ENCODE measurements at regions not wholly inside any gene's neighbourhood (a gene's known extent, or its start where the extent isn't known, plus 50 kb on each side); places are given as distances from the start of the nearest gene placed in this dataset.
A peak's percentile ranks its signal among the peaks of the same experiment; 100 is the strongest.

DNA sequence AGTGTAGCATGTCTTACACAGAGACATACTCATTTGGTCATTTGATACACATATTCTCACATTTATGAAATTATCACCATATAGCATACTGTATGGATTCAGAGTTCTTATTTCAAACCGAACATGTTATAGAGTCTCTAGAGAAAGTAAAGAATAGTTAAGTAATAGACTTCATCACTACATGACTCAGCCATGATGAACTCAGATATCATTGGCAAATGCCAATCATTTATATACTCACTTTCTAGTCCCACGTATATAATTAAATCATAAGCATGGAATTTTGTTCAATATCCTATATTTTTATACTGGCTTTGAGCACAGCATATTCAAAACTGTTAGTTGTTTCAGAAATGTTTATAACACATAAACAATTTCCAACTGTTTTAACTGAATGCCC, 749.9 kb downstream of the HACE1 start:
- Mint-ChIP-seq H3K36me3 (no peaks in the 10 kb centered on the region), H3K27ac (no peak overlapping the region), H3K4me1 (no peaks in the 10 kb centered on the region), H3K27me3 (no peaks in the 10 kb centered on the region), H3K9me3 (peaks cover 0 to 3% (median 3%) of the 10 kb centered on the region in 3 donors), H3K4me3 (no peak overlapping the region)

DNA sequence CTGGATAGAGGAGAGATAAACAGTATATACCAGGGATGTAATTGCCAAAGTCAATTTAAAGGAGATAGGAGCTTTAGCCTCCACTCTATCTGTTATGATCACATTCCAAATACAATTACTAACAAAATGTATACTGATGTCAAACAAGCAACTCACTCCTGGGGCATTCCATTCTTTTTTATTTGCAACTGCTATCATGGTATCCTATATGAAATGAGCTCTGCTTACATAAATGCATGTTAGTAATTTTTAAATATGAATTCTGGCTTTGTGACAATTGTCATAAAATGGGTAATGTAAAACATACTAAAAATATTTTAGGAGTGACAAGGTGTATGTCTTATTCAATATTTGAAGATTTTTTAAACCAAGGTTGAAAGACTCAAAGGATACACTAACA, 751.1 kb downstream of the HACE1 start:
- H3K27ac Mint-ChIP-seq: no peak overlapping the region
- no peaks in the 10 kb centered on the region for H3K36me3 Mint-ChIP-seq
- no peak overlapping the region for H3K4me3 Mint-ChIP-seq
- H3K9me3 Mint-ChIP-seq: peaks cover 0 to 3% (median 3%) of the 10 kb centered on the region in 3 donors
- H3K4me1 Mint-ChIP-seq: peaks cover 0 to 1% (median 0%) of the 10 kb centered on the region in 3 donors
- H3K27me3 Mint-ChIP-seq: no peaks in the 10 kb centered on the region

DNA sequence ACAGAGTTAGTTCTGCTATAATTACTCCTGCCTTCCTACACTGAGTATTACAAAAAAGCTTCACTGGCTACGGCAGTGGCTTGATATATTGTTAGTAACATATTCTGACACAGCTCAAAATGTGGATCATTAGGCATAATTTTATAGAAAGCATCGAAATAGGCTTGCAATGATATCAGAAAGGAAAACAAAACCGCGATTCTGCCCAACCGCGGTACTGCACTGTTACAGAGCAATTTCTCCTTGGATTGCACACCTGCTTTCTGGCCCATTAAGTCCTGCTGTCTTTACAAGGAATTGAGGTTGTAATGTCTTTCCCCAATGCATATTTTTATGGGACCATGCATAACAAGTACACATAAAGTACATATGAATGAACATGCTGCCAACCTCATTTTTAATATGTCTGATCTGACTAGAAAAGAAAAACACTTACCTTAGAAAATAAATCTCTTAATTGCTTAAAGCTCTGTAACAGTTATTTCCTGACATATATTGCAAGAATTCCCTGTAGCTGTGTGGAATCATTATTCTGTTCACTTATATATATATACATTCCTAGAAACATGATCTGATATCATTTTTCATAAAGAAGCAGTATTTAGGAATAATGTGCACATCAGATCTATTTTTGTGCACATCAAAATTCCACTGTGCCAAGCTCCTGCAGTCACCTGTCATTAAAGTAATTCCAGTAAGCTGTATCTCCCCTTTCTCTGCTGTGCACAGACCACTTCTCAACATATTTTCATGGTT, 763.9 kb downstream of the HACE1 start:
- Mint-ChIP-seq H3K4me1 (no peaks in the 10 kb centered on the region), H3K4me3 (no peak overlapping the region), H3K27ac (no peak overlapping the region), H3K27me3 (no peaks in the 10 kb centered on the region), H3K36me3 (no peaks in the 10 kb centered on the region), H3K9me3 (peaks cover 0 to 2% (median 2%) of the 10 kb centered on the region in 3 donors)

DNA sequence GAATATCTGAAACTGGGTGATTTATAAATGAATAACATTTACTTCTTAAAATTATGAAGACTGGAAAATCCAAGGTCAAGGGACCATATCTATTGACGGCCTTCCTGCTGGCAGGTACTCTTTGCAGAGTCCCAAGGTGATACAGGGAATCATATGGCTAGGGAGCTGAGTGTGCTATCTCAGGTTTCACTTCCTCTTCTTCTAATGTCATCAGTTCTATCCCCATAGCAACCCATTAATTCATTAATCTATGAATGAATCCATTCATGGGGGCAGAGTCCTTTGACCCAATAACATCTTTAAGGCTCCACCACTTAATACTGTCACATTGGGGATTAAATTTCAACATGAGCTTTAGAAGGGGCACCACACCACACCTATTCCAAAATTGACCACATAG, 772.0 kb downstream of the HACE1 start:
- Mint-ChIP-seq H3K4me1 (no peaks in the 10 kb centered on the region), H3K27me3 (no peaks in the 10 kb centered on the region), H3K9me3 (peaks cover 0 to 7% (median 0%) of the 10 kb centered on the region in 3 donors), H3K27ac (no peak overlapping the region), H3K4me3 (peak overlapping the region in 1 of 4 donors; percentile 20), H3K36me3 (no peaks in the 10 kb centered on the region)

DNA sequence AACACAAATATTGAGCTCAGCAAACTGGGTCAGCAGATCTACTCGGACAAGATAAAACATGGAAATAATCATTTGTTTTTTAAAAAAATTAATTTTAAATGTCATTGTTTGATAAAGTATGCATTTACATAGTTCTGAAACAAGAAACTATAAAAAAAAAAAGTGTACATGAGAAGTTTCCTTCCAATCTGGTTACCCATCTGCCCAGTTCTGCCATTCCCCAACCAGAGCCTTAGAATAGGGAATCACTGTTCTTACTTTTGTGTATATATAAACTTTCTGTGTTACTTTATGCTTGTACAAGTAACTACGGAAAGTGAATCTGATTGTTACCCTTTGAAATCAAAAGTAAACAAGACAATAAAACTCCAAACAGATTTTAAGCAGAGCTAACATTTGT, 791.4 kb downstream of the HACE1 start:
- Mint-ChIP-seq H3K4me1 (no peaks in the 10 kb centered on the region), H3K27ac (no peak overlapping the region), H3K27me3 (no peaks in the 10 kb centered on the region), H3K36me3 (no peaks in the 10 kb centered on the region), H3K4me3 (no peak overlapping the region), H3K9me3 (peaks cover 0 to 6% (median 2%) of the 10 kb centered on the region in 3 donors)

DNA sequence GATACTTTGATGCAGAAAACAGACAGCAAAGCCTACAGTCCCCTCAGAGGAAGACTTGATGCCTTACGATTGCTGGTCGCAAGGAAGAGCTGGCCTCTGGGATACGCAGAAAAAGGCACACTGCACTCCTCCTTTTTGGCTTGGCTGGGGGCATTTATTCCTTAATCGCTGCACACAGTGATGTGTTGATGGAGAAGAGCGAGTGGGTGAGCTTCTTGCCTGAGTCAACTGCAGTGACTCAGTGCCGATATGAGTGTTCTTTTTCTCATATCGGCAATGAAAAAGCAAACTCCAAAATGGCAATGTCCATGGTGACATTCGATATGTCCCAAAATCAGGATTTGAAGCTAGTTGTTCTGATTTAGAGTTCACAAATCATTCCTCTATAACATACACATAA, 794.8 kb downstream of the HACE1 start:
- no peaks in the 10 kb centered on the region for H3K4me1 Mint-ChIP-seq
- no peaks in the 10 kb centered on the region for H3K36me3 Mint-ChIP-seq
- H3K27me3 Mint-ChIP-seq: no peaks in the 10 kb centered on the region
- peaks cover 0 to 16% (median 4%) of the 10 kb centered on the region in 3 donors for H3K9me3 Mint-ChIP-seq
- H3K4me3 Mint-ChIP-seq: no peak overlapping the region
- H3K27ac Mint-ChIP-seq: no peak overlapping the region

DNA sequence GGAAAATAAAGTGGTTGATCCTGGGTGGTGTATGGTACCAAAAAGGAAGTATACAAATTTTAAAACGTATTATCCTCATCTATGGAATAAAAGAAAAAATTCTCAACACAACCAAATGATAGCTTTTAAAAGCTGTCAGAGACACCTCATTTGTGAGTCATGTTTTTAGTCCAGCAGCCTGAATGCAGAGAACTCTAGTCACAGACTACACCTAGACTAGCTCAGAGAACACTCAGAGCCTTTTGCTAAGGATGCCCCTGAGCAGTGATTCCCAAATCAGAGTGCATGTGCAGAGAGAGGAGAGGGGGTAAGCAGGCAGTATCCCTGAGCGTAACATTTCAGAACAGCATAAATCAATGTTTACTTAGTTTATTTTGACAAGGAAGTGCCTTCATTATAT, 809.3 kb downstream of the HACE1 start:
- no peaks in the 10 kb centered on the region for H3K36me3 Mint-ChIP-seq
- H3K27ac Mint-ChIP-seq: no peak overlapping the region
- no peak overlapping the region for H3K4me3 Mint-ChIP-seq
- no peaks in the 10 kb centered on the region for H3K4me1 Mint-ChIP-seq
- peaks cover 1 to 12% (median 2%) of the 10 kb centered on the region in 3 donors for H3K9me3 Mint-ChIP-seq
- no peaks in the 10 kb centered on the region for H3K27me3 Mint-ChIP-seq

DNA sequence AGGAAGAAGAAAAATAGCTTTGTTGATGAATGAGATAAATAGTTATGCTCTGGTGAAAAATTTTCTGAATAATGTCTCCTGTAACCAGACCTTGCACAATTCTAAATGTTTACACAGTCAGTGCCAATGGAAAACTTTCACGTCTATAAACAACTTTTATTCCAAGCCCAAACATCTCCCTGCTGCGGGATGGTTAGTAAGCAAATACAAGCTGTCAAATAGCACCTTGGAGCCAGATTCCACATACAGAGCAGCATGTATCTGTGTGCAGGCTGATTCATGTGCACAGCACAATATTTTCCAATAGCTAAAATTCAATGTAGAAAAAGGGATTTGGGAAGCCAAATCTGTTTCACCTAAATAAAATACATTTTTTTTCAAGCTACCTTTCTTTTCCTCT, 813.3 kb downstream of the HACE1 start:
- Mint-ChIP-seq H3K9me3 (peaks cover 2 to 8% (median 6%) of the 10 kb centered on the region in 3 donors), H3K4me1 (no peaks in the 10 kb centered on the region), H3K27ac (no peak overlapping the region), H3K36me3 (no peaks in the 10 kb centered on the region), H3K27me3 (no peaks in the 10 kb centered on the region), H3K4me3 (no peak overlapping the region)

DNA sequence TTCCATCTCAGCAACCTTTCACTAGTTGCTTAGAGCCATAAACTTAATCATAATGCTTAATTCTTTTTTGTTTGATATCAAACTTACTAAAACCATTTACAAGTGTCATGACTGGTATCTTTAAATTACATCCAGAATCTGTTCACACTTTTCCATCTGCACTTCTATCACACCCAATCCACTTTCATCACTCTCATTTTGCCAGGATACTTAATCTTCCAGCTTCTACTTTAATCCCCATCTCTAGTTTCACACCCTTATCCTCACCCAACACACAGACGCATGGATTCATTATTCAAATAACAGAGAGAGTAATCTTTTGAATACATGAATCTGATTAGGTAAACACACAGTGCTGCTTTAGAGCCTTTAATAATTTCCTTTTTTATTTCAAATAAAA, 828.4 kb downstream of the HACE1 start:
- H3K36me3 Mint-ChIP-seq: no peaks in the 10 kb centered on the region
- H3K4me3 Mint-ChIP-seq: no peak overlapping the region
- peaks cover 0 to 2% (median 0%) of the 10 kb centered on the region in 3 donors for H3K9me3 Mint-ChIP-seq
- H3K27ac Mint-ChIP-seq: no peak overlapping the region
- H3K4me1 Mint-ChIP-seq: no peaks in the 10 kb centered on the region
- H3K27me3 Mint-ChIP-seq: no peaks in the 10 kb centered on the region

DNA sequence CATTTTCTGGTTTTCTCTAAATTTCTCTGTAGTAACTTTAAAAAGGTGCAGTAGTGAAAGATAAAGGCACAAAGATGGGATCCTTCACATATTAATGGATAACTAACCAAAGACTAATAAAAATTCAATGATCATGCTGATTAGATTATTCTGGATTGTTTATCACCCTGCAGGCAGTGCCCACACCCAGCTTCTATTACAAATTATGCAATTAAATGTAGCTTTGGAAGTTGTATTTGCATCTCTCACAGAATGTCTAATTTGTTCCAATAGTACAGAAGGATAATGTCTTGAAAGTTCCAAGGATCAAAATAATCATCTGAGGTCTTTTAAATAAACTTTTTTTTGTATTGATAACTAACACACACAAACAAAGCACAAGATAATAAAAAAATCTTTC, 837.6 kb downstream of the HACE1 start:
- H3K27me3 Mint-ChIP-seq: no peaks in the 10 kb centered on the region
- no peaks in the 10 kb centered on the region for H3K36me3 Mint-ChIP-seq
- no peaks in the 10 kb centered on the region for H3K4me1 Mint-ChIP-seq
- H3K27ac Mint-ChIP-seq: no peak overlapping the region
- H3K9me3 Mint-ChIP-seq: peaks cover 2 to 6% (median 2%) of the 10 kb centered on the region in 3 donors
- H3K4me3 Mint-ChIP-seq: no peak overlapping the region

DNA sequence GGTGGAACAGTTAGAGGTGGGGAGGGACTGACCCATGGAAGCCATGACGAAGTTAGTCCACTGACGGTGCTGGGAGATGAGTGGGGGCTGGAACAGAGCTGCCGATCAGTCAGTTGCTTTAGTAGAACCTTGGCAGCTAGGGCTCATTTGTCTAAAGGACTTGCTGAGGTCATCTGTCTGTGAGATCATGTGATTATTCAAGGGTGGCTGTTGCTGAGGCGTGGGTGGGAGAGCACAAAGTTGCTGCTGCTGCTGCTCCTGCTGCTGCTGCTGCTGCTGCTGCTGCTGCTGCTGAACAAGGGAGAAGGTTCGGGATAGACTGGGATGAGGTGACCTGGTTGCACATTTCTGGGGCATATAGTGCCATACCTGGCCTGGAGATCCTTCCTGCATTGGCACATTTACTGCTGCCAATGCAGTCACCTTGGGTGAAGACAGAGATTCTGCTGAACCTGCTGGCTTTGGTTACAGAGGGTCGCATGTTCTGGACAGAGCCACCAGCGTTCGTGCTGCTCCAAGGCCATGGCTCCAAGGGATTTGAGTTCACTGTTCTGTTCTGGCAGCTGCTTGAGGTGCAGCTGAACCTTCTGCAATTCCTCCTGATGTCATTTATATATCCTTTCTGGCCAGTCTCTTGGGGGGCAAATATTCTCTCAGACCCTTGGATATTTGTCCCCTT, 840.5 kb downstream of the HACE1 start:
- Mint-ChIP-seq H3K27ac (no peak overlapping the region), H3K4me3 (peak overlapping the region in 1 of 4 donors; percentile 12), H3K27me3 (no peaks in the 10 kb centered on the region), H3K36me3 (no peaks in the 10 kb centered on the region), H3K4me1 (peaks cover 0 to 2% (median 0%) of the 10 kb centered on the region in 3 donors), H3K9me3 (peaks cover 0 to 6% (median 0%) of the 10 kb centered on the region in 3 donors)

DNA sequence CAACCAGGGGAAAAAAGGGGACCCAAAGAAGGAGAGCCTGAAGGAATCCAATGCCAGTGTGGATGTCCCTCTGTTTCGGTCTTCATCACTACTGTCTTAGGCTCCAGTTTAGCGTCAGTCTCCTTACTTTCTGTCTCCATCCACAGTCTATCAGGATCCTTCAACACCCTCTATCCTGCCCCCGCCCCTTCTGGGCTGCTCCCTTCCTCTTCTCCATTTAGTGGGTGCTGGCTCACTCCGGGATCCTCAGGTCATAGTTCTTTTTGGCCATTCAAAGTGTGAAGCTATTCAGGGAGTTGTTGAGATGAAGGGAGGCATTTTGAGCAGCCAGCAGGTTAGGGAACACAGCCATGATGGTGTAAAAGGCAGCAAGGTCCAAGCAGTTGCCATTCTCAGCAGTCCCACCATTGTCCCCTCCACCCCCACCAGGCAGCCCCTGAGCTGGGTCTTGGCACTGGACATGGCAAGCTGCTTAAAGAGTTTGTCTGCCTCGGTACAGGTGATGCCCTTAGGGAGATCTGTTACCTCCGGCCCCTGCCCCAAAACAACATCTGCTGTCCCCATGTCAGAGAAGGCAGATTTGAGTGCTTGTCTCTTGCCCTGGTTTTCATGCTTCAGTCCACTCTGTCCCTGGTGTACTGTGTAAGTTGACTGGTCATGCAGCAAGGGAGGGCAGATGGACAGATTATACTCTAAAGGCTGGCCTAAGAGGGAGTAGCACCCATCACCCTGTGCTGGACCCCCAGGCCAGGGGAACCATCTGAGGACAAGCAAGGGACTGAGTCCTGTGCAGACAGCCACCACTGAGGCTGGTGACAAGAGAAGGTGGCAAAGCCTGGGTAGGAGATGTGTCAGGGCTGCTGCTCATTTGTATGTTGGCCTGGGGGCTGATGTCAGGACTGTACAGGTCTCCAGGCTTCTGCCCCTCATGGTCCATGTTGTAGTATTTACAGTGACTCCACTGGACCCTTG, 842.0 kb downstream of the HACE1 start:
- H3K4me1 Mint-ChIP-seq: peaks cover 0 to 2% (median 0%) of the 10 kb centered on the region in 3 donors

DNA sequence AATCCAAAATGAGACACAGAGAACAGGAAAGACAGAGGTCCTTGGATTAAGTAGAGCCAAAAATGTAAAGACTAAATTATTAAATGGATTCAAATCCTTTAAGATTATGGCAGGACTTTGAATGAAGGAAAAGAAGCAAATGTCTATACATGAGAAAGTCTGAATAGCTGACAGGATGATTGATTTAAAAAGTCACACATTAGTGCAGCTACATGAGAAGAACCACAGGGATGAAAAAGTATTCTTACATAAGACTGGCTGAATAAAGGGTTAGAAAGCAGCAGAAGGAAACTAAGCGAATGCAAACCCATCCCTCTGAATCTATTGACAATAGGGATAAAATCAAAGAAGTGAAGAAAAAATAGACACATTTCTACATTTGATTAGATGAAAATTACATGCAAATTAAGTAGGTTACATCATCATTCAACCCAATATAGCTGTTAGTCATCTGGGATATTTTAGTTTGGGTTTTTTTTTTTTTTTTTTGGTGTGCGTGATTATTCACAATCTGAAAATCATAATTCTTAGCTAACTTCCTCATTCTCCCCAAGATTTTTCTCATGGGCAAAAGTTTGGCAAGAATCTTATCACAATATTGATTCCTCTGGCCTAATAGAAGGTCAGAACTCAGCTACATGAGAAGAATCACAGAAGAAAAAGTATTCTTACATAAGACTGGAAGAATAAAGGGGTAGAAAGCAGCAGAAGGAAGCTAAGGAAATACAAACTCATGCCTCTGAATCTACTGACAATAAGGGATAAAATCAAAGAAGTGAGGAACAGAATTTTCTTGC, 845.4 kb downstream of the HACE1 start:
- Mint-ChIP-seq H3K27ac (no peak overlapping the region), H3K4me3 (no peak overlapping the region), H3K4me1 (peaks cover 0 to 2% (median 0%) of the 10 kb centered on the region in 3 donors), H3K27me3 (no peaks in the 10 kb centered on the region), H3K36me3 (no peaks in the 10 kb centered on the region), H3K9me3 (peaks cover 0 to 4% (median 4%) of the 10 kb centered on the region in 3 donors)

More for the DNA sequence above, 842.0 kb downstream of the HACE1 start:
- H3K27me3 Mint-ChIP-seq: no peaks in the 10 kb centered on the region
- H3K27ac Mint-ChIP-seq: no peak overlapping the region
- peaks cover 0 to 6% (median 4%) of the 10 kb centered on the region in 3 donors for H3K9me3 Mint-ChIP-seq
- H3K36me3 Mint-ChIP-seq: no peaks in the 10 kb centered on the region
- H3K4me3 Mint-ChIP-seq: no peak overlapping the region

DNA sequence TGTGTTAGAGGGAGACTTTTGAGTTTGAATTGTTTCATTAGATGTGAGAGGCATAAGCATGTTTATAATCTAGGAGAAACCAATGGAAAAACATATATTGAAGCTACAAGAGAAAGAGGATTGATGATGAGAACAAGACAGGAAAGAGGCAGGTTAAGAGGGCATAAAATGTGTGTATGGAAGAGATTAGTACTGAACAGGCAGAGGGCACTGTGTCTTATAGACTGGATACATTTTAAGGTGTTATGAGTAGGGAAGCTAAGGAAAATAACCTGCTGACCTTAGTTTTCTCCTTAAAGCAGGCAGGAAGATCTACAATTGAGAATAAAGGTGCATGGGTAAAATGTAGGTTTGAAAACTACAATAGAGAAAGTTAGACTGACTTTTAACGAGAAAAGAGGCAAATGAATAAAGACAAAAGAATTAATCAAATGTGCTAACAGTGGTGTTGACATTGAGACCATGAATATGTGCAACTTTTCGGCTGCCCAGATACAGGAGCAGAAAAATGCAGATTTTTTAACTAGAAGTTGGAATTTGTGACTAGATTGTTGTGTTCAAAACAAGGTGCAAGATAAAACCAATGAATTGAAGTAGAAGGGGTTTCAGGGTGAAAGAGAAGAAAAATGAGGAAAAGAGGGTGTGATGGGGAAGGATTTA, 846.3 kb downstream of the HACE1 start:
- no peaks in the 10 kb centered on the region for H3K27me3 Mint-ChIP-seq
- peaks cover 0 to 2% (median 0%) of the 10 kb centered on the region in 3 donors for H3K4me1 Mint-ChIP-seq
- H3K27ac Mint-ChIP-seq: no peak overlapping the region
- H3K9me3 Mint-ChIP-seq: peaks cover 0 to 4% (median 4%) of the 10 kb centered on the region in 3 donors
- no peaks in the 10 kb centered on the region for H3K36me3 Mint-ChIP-seq
- no peak overlapping the region for H3K4me3 Mint-ChIP-seq
